IPS DF 6.9 (cell line): ENCODE measurements at regions not wholly inside any gene's neighbourhood (a gene's known extent, or its start where the extent isn't known, plus 50 kb on each side); places are given as distances from the start of the nearest gene placed in this dataset.

Source experiments
- DNase-seq: peaks from one replicate; pipeline ENCODE4 v3.0.0-alpha.2; 2013; ENCODE audit warnings: low read depth, low spot score
- H3K27ac ChIP-seq: one replicate; pipeline ENCODE4 v1.5.1; 2013; ENCODE audit warnings: low read length, control low read depth
- H3K27me3 ChIP-seq: 2 replicates; pipeline ENCODE4 v1.6.1; 2013; ENCODE audit warnings: mild to moderate bottlenecking, low read length; ENCODE audit not compliant: control insufficient read depth, insufficient read depth
- H3K36me3 ChIP-seq: 2 replicates; pipeline ENCODE4 v1.6.1; 2013; ENCODE audit warnings: low read length; ENCODE audit not compliant: control insufficient read depth, insufficient read depth
- H3K4me1 ChIP-seq: 2 replicates; pipeline ENCODE4 v1.6.1; 2013; ENCODE audit warnings: low read length; ENCODE audit not compliant: control insufficient read depth, insufficient read depth
- H3K4me3 ChIP-seq: 2 replicates; pipeline ENCODE4 v1.5.1; 2013; ENCODE audit warnings: mild to moderate bottlenecking, low read length
- H3K9me3 ChIP-seq: 2 replicates; pipeline ENCODE4 v1.6.1; 2013; ENCODE audit warnings: low read length, inconsistent platforms; ENCODE audit not compliant: control insufficient read depth, insufficient read depth
- WGBS: extraction: QIAGEN DNeasy Blood & Tissue Kit; methylation state at CpG from one replicate; pipeline ENCODE4 v1.1.7; 2013; ENCODE audit warnings: mixed read lengths, missing lambda C conversion rate; ENCODE audit not compliant: insufficient read length, insufficient coverage; 5-methylcytosine and 5-hydroxymethylcytosine counted together

DNA sequence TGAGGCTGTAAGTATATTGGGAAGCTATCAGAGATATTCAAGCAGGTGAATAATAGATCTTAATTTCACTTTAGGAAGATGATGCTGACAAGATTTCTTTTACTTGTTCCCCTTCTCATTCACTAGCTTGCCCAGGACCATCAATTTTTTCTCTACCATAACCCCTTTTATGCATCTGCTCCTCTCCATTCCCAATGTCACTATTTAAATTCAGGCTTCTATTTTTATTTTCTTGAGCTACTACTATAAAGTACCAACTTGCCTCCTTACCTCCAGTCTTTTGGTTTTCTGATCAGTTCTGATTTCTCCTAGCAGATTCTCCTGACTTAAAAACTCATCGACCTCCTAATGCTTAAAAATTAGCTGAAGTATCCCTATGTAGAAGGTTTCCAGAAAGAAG is 97.7 kb upstream of the SMIM30 start:
- no CpG with 5 or more reads among the region's 1 CpG for WGBS
- no peaks in the 10 kb centered on the region for H3K36me3 ChIP-seq

DNA sequence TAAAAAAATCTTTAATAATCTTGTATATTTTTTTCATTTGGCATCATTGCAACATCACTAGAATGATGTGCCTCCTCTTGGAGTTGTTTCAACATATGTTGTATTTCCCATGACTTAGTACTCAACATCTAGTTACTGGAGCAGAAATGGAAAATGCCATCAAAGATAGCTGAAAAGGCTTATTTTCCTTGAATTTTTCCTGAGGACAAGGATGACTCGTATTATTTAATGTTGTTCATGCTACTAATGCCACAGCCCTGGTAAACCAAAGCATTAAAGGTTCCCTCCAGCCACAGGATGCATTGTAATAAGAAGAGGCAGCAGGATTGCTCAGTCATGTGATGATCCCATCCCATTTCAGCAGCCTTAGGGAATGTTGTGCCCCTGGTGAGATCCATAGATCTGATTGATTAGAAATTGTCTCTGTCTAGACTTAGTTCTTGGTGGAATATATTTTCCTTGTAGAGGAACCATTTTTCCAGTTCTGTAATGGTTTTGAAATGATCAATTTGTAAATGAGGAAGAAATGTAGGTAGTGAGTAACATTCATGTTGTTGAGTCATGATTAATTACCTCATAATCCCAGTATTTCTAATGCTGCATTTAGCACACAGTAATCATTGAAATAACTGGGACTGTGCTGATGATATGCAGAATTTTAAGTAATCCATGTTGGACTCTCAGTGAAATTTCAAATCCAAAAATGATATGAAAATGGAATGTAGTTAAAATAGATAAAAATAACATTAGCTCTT is 91.3 kb upstream of the SMIM30 start:
- no CpG with 5 or more reads among the region's 1 CpG for WGBS
- DNase-seq, result no peak
- no peak overlapping the region for H3K4me3 ChIP-seq

More for the DNA sequence above, 97.7 kb upstream of the SMIM30 start:
- H3K4me3 ChIP-seq, result no peak overlapping the region
- no peaks in the 10 kb centered on the region for H3K9me3 ChIP-seq
- no peaks in the 10 kb centered on the region for H3K4me1 ChIP-seq
- no peak for DNase-seq
- no peaks in the 10 kb centered on the region for H3K27me3 ChIP-seq
- no peak overlapping the region for H3K27ac ChIP-seq

GRCh38 chr7:113207931-113208330 is 89.6 kb upstream of the SMIM30 start:
- H3K27me3 ChIP-seq, result no peaks in the 10 kb centered on the region
- H3K27ac ChIP-seq, result no peak overlapping the region
- H3K4me1 ChIP-seq, result no peaks in the 10 kb centered on the region
- H3K36me3 ChIP-seq, result no peaks in the 10 kb centered on the region
- no peaks in the 10 kb centered on the region for H3K9me3 ChIP-seq
- H3K4me3 ChIP-seq, result no peak overlapping the region
- no CpG with 5 or more reads among the region's 2 CpGs for WGBS
- no peak for DNase-seq

More for the DNA sequence above, 91.3 kb upstream of the SMIM30 start:
- H3K4me1 ChIP-seq, result no peaks in the 10 kb centered on the region
- no peaks in the 10 kb centered on the region for H3K27me3 ChIP-seq
- H3K9me3 ChIP-seq, result no peaks in the 10 kb centered on the region
- H3K36me3 ChIP-seq, result no peaks in the 10 kb centered on the region
- no peak overlapping the region for H3K27ac ChIP-seq

- H3K27me3 ChIP-seq, result no peaks in the 10 kb centered on the region
- H3K4me3 ChIP-seq, result no peak overlapping the region
- no peaks in the 10 kb centered on the region for H3K4me1 ChIP-seq
- H3K27ac ChIP-seq, result no peak overlapping the region
- no peaks in the 10 kb centered on the region for H3K9me3 ChIP-seq
- WGBS, result no CpG with 5 or more reads among the region's 3 CpGs
- H3K36me3 ChIP-seq, result no peaks in the 10 kb centered on the region
- DNase-seq, result no peak
Observed at GRCh38 chr7:113207441-113207840, 89.1 kb upstream of the SMIM30 start.

DNA sequence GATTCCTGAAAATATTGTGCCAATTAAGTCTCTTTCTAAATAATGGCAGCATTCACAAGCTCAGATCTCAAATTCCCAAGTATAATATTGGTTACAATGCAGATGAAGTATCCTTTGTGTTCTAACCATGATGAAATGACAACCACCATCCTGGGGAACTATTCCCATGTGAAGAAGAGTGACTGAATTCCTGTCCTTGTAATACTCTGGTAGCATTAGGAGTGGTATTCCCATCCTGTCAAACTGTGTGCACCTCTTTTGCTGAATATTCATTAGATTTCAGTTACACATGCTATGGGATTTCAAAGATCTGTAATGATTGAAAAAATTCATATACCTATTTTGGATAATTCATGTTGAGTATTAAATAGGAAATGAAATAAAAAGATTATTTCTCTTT is 86.1 kb upstream of the SMIM30 start:
- Histone ChIP-seq H3K36me3 (no peaks in the 10 kb centered on the region), H3K27ac (no peak overlapping the region), H3K9me3 (no peaks in the 10 kb centered on the region), H3K4me1 (no peaks in the 10 kb centered on the region), H3K4me3 (no peak overlapping the region), H3K27me3 (no peaks in the 10 kb centered on the region)
- DNase-seq, result no peak

GRCh38 chr7:113202284-113202683 is 83.9 kb upstream of the SMIM30 start:
- Histone ChIP-seq H3K4me1 (no peaks in the 10 kb centered on the region), H3K27ac (no peak overlapping the region), H3K36me3 (no peaks in the 10 kb centered on the region), H3K27me3 (no peaks in the 10 kb centered on the region), H3K9me3 (no peaks in the 10 kb centered on the region), H3K4me3 (no peak overlapping the region)
- no peak for DNase-seq

GRCh38 chr7:113200281-113200680 is 81.9 kb upstream of the SMIM30 start:
- Histone ChIP-seq H3K36me3 (no peaks in the 10 kb centered on the region), H3K9me3 (no peaks in the 10 kb centered on the region), H3K27me3 (no peaks in the 10 kb centered on the region), H3K27ac (no peak overlapping the region), H3K4me3 (no peak overlapping the region), H3K4me1 (no peaks in the 10 kb centered on the region)
- DNase-seq, result no peak
- no CpG with 5 or more reads among the region's 2 CpGs for WGBS

DNA sequence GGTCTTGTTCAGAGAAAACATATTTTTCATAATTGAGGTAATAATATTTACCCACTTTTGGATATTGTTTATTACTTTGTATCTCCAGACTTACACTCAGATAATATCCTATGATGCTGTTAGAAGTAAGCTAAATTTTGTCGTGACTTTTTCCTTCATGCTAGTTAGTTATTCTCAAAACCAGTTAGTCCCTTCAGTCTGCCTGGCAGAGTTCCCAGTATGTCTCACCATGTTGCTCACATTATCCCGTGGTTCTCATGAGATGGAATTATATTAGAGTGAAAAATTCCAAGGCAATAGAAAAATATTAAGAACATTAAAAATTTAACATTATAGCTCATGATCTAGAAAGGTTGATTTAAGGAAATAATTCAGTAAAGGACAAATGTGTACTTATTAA is 81.5 kb upstream of the SMIM30 start:
- no peaks in the 10 kb centered on the region for H3K36me3 ChIP-seq
- H3K27me3 ChIP-seq, result no peaks in the 10 kb centered on the region
- no peak overlapping the region for H3K4me3 ChIP-seq
- no peaks in the 10 kb centered on the region for H3K9me3 ChIP-seq
- no peak overlapping the region for H3K27ac ChIP-seq
- no CpG with 5 or more reads among the region's 2 CpGs for WGBS
- no peak for DNase-seq
- H3K4me1 ChIP-seq, result no peaks in the 10 kb centered on the region

GRCh38 chr7:113199136-113199535 is 80.8 kb upstream of the SMIM30 start:
- H3K27ac ChIP-seq, result no peak overlapping the region
- no CpG with 5 or more reads among the region's 3 CpGs for WGBS
- no peaks in the 10 kb centered on the region for H3K27me3 ChIP-seq
- DNase-seq, result no peak
- no peak overlapping the region for H3K4me3 ChIP-seq
- no peaks in the 10 kb centered on the region for H3K36me3 ChIP-seq
- H3K4me1 ChIP-seq, result no peaks in the 10 kb centered on the region
- H3K9me3 ChIP-seq, result no peaks in the 10 kb centered on the region

DNA sequence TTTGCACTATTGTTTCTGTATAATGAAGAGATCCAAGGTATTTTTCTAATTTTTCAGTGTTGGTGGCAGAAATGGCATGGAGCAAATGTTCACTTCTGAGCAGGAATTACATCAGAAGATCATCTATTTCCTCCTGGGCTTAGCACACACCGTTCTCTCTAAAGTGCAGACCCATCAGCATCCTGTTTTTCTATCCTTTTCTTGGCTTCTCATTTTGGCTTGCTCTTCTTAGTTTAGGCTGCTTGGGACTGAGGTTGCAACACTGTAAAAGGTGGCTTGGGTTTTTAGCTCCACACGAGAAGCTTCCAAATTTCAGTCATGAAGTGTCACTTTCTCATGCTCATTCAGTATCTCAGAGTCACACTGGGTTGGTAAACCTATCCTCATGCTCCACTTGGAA is 79.9 kb upstream of the SMIM30 start:
- H3K4me1 ChIP-seq, result no peaks in the 10 kb centered on the region
- no peaks in the 10 kb centered on the region for H3K36me3 ChIP-seq
- no peak overlapping the region for H3K4me3 ChIP-seq
- H3K9me3 ChIP-seq, result no peaks in the 10 kb centered on the region
- no peak overlapping the region for H3K27ac ChIP-seq
- DNase-seq, result no peak
- H3K27me3 ChIP-seq, result no peaks in the 10 kb centered on the region
- no CpG with 5 or more reads among the region's 2 CpGs for WGBS

- Histone ChIP-seq H3K27ac (no peak overlapping the region), H3K4me3 (no peak overlapping the region), H3K9me3 (no peaks in the 10 kb centered on the region), H3K36me3 (no peaks in the 10 kb centered on the region), H3K27me3 (no peaks in the 10 kb centered on the region), H3K4me1 (no peaks in the 10 kb centered on the region)
- no peak for DNase-seq
- WGBS, result no CpG with 5 or more reads among the region's 1 CpG
Observed at GRCh38 chr7:113197274-113197673, 78.9 kb upstream of the SMIM30 start.
